Loucy (cell line): ENCODE measurements at regions not wholly inside any gene's neighbourhood (a gene's known extent, or its start where the extent isn't known, plus 50 kb on each side); places are given as distances from the start of the nearest gene placed in this dataset.

Source experiments
- EZH2phosphoT487 ChIP-seq: fragments of 200-600 bp; IDR thresholded peaks from 2 replicates; pipeline ENCODE4 v1.6.1; 2018; ENCODE audit warnings: antibody characterized with exemption, mild to moderate bottlenecking, moderate library complexity, borderline replicate concordance
- TF ChIP-seq, protein P1 (sequence below): fragments of 200-600 bp; sonication (generic); conservative IDR thresholded peaks from 2 replicates; pipeline ENCODE4 v1.5.1; 2014; ENCODE audit warnings: mild to moderate bottlenecking, antibody characterized with exemption, low read length

DNA sequence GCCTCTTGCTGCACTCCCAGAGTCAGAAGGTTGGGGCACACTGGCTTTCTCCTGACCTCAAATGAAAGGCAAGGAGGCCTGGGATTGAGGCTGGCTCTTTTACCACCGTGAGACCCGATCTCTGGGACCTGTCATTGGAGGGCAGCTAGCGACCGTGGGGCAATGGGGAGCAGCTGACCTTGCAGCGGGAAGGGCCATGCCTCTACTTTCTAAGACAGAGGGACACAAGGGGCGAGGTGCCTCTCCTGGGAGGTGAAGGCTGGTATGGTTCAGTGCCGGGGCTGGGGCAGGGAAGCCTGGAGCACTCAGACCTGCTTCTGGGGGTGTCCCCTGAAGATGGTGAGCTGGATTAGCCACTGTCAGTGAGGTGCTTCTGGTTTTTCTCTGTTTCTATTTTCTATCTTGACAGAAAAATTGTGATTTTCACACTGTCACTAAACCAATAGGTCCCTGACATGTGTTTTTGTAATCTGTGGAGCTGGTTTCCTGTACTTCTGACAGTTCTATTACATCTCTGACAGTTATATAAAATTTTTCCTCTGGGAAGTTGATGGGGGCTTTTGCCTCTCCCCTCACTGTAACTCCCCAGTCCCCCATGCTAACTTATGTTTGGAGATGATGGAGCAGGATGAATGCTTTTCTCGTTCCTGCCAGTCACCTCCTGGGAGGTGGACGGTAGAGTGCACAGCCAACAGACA, 340.8 kb downstream of the RPS24 start:
- TF ChIP-seq, protein P1, sequence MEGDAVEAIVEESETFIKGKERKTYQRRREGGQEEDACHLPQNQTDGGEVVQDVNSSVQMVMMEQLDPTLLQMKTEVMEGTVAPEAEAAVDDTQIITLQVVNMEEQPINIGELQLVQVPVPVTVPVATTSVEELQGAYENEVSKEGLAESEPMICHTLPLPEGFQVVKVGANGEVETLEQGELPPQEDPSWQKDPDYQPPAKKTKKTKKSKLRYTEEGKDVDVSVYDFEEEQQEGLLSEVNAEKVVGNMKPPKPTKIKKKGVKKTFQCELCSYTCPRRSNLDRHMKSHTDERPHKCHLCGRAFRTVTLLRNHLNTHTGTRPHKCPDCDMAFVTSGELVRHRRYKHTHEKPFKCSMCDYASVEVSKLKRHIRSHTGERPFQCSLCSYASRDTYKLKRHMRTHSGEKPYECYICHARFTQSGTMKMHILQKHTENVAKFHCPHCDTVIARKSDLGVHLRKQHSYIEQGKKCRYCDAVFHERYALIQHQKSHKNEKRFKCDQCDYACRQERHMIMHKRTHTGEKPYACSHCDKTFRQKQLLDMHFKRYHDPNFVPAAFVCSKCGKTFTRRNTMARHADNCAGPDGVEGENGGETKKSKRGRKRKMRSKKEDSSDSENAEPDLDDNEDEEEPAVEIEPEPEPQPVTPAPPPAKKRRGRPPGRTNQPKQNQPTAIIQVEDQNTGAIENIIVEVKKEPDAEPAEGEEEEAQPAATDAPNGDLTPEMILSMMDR, result no peak
- no peak for TF ChIP-seq EZH2phosphoT487
